Stimulated activated CD4-positive, alpha-beta T cell treated with anti-CD3 and anti-CD28 coated beads, Interleukin-12 subunit alpha, Interleukin-12 subunit beta, amount 100 ng/mL, for 48 hours (primary cell): ENCODE measurements at regions not wholly inside any gene's neighbourhood (a gene's known extent, or its start where the extent isn't known, plus 50 kb on each side); places are given as distances from the start of the nearest gene placed in this dataset.

ENCODE experiments used
- DNase-seq, 3 donors: peaks; one replicate each; pipeline ENCODE4 v3.0.0-alpha.2; 2020; ENCODE audit warnings: low read depth in 2 of 3, low spot score in 1 of 3

- DNase-seq: no peak
Observed at GRCh38 chr4:178258603-178259002, 816.4 kb upstream of the AGA start.

- no peak for DNase-seq
Observed at GRCh38 chr4:178259566-178259965, 817.3 kb upstream of the AGA start.

GRCh38 chr4:178264001-178264400 lies 821.8 kb upstream of the AGA start:
- no peak for DNase-seq

- DNase-seq: no peak
Observed at GRCh38 chr4:178271386-178271785, 829.1 kb upstream of the AGA start.

GRCh38 chr4:178273168-178273567 lies 830.9 kb upstream of the AGA start:
- no peak for DNase-seq

GRCh38 chr4:178275671-178276360 lies 833.6 kb upstream of the AGA start:
- DNase-seq: no peak

- no peak for DNase-seq
Observed at GRCh38 chr4:178280362-178280761, 838.1 kb upstream of the AGA start.

GRCh38 chr4:178288462-178288861 lies 846.2 kb upstream of the AGA start:
- no peak for DNase-seq

- no peak for DNase-seq
Observed at GRCh38 chr4:178293601-178294000, 851.4 kb upstream of the AGA start.

GRCh38 chr4:178296669-178297068 lies 854.4 kb upstream of the AGA start:
- DNase-seq: no peak

- no peak for DNase-seq
Observed at GRCh38 chr4:178306565-178306964, 864.3 kb upstream of the AGA start.

- DNase-seq: no peak
Observed at GRCh38 chr4:178309890-178310289, 867.7 kb upstream of the AGA start.

GRCh38 chr4:178311997-178312396 lies 869.8 kb upstream of the AGA start:
- no peak for DNase-seq

- DNase-seq: no peak
Observed at GRCh38 chr4:178314287-178314686, 872.0 kb upstream of the AGA start.

GRCh38 chr4:178316211-178316610 lies 874.0 kb upstream of the AGA start:
- no peak for DNase-seq

- no peak for DNase-seq
Observed at GRCh38 chr4:178320003-178320402, 877.8 kb upstream of the AGA start.

- no peak for DNase-seq
Observed at GRCh38 chr4:178322524-178323183, 880.4 kb upstream of the AGA start.

GRCh38 chr4:178329226-178329872 lies 887.1 kb upstream of the AGA start:
- DNase-seq: no peak

GRCh38 chr4:178333355-178333754 lies 891.1 kb upstream of the AGA start:
- DNase-seq: no peak

- DNase-seq: no peak
Observed at GRCh38 chr4:178339769-178340168, 897.5 kb upstream of the AGA start.

- DNase-seq: no peak
Observed at GRCh38 chr4:178340468-178340867, 898.2 kb upstream of the AGA start.

GRCh38 chr4:178344096-178344495 lies 901.9 kb upstream of the AGA start:
- DNase-seq: no peak
